Spleen (tissue), 7 donors: ENCODE measurements at regions not wholly inside any gene's neighbourhood (a gene's known extent, or its start where the extent isn't known, plus 50 kb on each side); places are given as distances from the start of the nearest gene placed in this dataset.

Experiments
- CTCF ChIP-seq, 11 experiments: fragments of 200-600 bp in 7 of 11; fragments of 450-650 bp in 4 of 11; sonication (generic) in 4 of 11; IDR thresholded peaks in 8 of 11; conservative IDR thresholded peaks in 3 of 11; 1 replicate in 7 of 11; 2 replicates in 4 of 11; pipeline versions ENCODE4 v1.4.0 to v1.8.0; 2016 to 2021; ENCODE audit warnings: antibody characterized with exemption in 11 of 11, inconsistent platforms in 4 of 11, mild to moderate bottlenecking in 1 of 11
- POLR2A ChIP-seq, 3 donors: fragments of 450-650 bp; IDR thresholded peaks; one replicate each; pipeline ENCODE4 v1.5.1; 2017; ENCODE audit warnings: antibody characterized with exemption in 3 of 3, mild to moderate bottlenecking in 1 of 3
- POLR2AphosphoS5 ChIP-seq, 3 donors: sonication (generic); formaldehyde crosslinking; IDR thresholded peaks; one replicate each; pipeline ENCODE4 v1.5.1; 2017; ENCODE audit warnings: antibody characterized with exemption in 3 of 3
- donor health status: DM: no; HTN: no; CAD: no; lungs with moderate emphysema.
- donor health status: DM: no; HTN: no; CAD: no.
- donor health status: DM: no; HTN: no; CAD: no.

GRCh38 chrX:63275127-63275526 is 76.0 kb downstream of the SPIN4 start:
- TF ChIP-seq CTCF (IDR thresholded peaks at IDR 0.05 in 8 of 11, conservative IDR thresholded peaks at IDR 0.05 in 3 of 11) (peak in 8 of 11 experiments; percentile 33 to 55 (median 46)), POLR2A (IDR thresholded peaks at IDR 0.05) (no peak), POLR2AphosphoS5 (IDR thresholded peaks at IDR 0.05) (no peak)
